RWPE1 (cell line): ENCODE measurements at regions not wholly inside any gene's neighbourhood (a gene's known extent, or its start where the extent isn't known, plus 50 kb on each side); places are given as distances from the start of the nearest gene placed in this dataset.

Source experiments
- CTCF ChIA-PET: fragments of 350-600 bp; sonication (Branson Sonifier 250); formaldehyde crosslinking; extraction: SDS; loops from one replicate; lab custom pipeline; 2021; lab: Yijun Ruan, JAX
- POLR2A ChIA-PET: fragments of 400-600 bp; formaldehyde crosslinking; extraction: SDS; loops from one replicate; lab custom pipeline; 2020; ENCODE audit warnings: antibody characterized with exemption; ENCODE audit not compliant: low non-redundant PET; lab: Yijun Ruan, JAX
- DNase-seq: peaks from one replicate; pipeline ENCODE4 v3.0.0; 2012; ENCODE audit warnings: low spot score
- H3K27ac ChIP-seq: fragments of 450-650 bp; 2 replicates; pipeline ENCODE4 v1.5.1; 2017
- CTCF ChIP-seq: fragments of 450-650 bp; conservative IDR thresholded peaks from 2 replicates; pipeline ENCODE4 v1.5.1; 2017; ENCODE audit warnings: low read depth, mild to moderate bottlenecking

DNA sequence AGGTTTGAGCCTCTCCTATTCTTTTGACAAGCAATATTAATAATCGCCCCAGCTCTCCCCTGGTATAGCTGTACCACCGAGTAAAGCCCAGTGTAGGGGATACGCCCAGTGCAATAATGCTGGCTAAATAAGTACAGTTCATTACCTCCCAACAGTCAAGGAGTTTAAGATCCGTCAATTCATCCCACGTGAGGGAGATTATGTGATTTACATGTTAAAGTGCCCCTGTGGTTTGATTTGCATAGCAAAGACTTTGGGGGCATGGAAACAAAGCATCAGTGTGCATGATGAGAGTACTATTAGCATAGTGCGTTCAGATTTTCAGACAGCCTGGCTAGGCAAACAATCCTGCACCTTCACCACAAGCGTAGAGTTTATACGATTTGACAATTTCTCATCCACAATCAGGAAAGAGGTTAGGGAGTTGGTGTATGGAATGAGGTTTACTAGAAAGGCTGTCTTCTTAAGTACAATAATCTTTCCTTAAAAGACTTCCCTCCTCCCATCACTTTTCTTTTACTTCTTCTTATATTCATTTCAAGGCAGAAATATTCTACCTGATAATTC lies 754.0 kb downstream of the DIAPH3 start:
- TF ChIP-seq CTCF, result no peak
- DNase-seq, result no peak
- no peak overlapping the region for H3K27ac ChIP-seq
- ChIA-PET POLR2A (no interaction called here), CTCF (no interaction called here)

DNA sequence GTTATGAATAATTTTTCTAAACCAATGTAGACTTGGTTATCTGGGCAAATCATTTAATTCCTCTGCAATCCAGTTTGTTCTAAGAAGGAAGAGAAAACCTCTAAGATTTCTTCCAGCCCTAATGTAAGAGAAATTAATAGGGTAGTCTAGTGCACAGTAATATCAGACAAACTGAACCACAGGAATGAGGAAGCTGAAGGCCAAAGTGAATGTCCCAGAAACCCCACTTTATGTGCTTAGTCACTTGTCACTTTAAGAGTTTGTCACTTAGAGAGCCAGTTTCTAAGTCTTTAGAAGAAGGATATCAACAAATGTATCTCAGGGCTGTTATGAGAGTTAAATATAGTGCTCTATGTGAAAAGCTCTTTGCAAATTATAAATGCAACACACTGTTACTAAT lies 750.6 kb downstream of the DIAPH3 start:
- TF ChIP-seq CTCF, result no peak
- H3K27ac ChIP-seq, result no peak overlapping the region
- DNase-seq, result no peak
- ChIA-PET CTCF (no interaction called here), POLR2A (no interaction called here)

- DNase-seq, result no peak
- ChIA-PET POLR2A (no interaction called here), CTCF (interaction anchor here (0.7 kb wide), 1 partner anchor 9 kb away, joined by 3 read pairs; no protein-coding TSS in a partner anchor)
- TF ChIP-seq CTCF, result no peak
- H3K27ac ChIP-seq, result no peak overlapping the region
Observed at GRCh38 chr13:59414006-59414405, 749.7 kb downstream of the DIAPH3 start.

DNA sequence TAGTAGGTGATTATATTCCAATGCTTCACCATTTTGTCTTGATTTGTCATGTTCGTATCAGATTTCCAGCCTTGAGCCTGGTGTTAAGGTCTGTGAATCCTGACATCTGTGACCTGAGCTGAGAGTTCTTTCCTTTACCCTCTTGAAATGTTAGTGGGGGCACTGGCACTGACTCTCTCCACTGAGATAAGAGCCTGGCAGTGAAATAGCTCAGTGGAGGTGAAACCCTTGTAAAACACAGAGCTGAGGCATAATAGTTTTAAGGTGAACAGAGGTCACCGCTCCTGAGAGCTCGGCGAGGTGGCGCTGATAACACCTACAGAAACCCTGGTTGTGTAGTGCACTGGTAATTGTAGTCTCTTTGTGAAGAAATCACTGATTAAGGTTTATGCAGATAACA lies 748.2 kb downstream of the DIAPH3 start:
- ChIA-PET CTCF (no interaction called here), POLR2A (no interaction called here)
- H3K27ac ChIP-seq, result no peak overlapping the region
- no peak for DNase-seq
- no peak for TF ChIP-seq CTCF

GRCh38 chr13:59416561-59416960 lies 747.2 kb downstream of the DIAPH3 start:
- no peak overlapping the region for H3K27ac ChIP-seq
- DNase-seq, result no peak
- ChIA-PET CTCF (no interaction called here), POLR2A (no interaction called here)
- no peak for TF ChIP-seq CTCF

GRCh38 chr13:59422646-59423045 lies 741.1 kb downstream of the DIAPH3 start:
- TF ChIP-seq CTCF, result no peak

More at GRCh38 chr13:59422646-59423045, 741.1 kb downstream of the DIAPH3 start:
- CTCF ChIA-PET, result no interaction called here
- POLR2A ChIA-PET, result no interaction called here
- DNase-seq, result no peak
- H3K27ac ChIP-seq, result no peak overlapping the region
